Left renal cortex interstitium (tissue), 4 donors: ENCODE measurements at regions not wholly inside any gene's neighbourhood (a gene's known extent, or its start where the extent isn't known, plus 50 kb on each side); places are given as distances from the start of the nearest gene placed in this dataset.
"Not testable (repeated sequence)": the region's sequence is repeated elsewhere in the genome, so short reads cannot be mapped to it uniquely, and the experiment has no call there.

Experiments
- DNase-seq, 4 donors: peaks; one replicate each; pipeline ENCODE4 v3.0.0-alpha.2; 2013; ENCODE audit warnings: low read depth in 4 of 4, low spot score in 2 of 4, missing footprints in 1 of 4

GRCh38 chr10:27391325-27391724 lies 112.8 kb upstream of the RAB18 start:
- DNase-seq, result no peak

- no peak for DNase-seq
Observed at GRCh38 chr10:27390681-27391080, 113.4 kb upstream of the RAB18 start.

GRCh38 chr10:27388761-27389399 lies 115.2 kb upstream of the RAB18 start:
- DNase-seq, result no peak

- DNase-seq, result no peak
Observed at GRCh38 chr10:27383595-27384542, 120.2 kb upstream of the RAB18 start.

- no peak for DNase-seq
Observed at GRCh38 chr10:27382176-27382575, 121.9 kb upstream of the RAB18 start.

GRCh38 chr10:27380929-27381358 lies 123.2 kb upstream of the RAB18 start:
- DNase-seq, result no peak

GRCh38 chr10:27379041-27379440 lies 125.1 kb upstream of the RAB18 start:
- not testable (repeated sequence) for DNase-seq

GRCh38 chr10:27373566-27374160 lies 130.4 kb upstream of the RAB18 start:
- no peak for DNase-seq

GRCh38 chr10:27372095-27372494 lies 131.5 kb upstream of the ACBD5 start:
- no peak for DNase-seq

- DNase-seq, result not testable (repeated sequence)
Observed at GRCh38 chr10:27371375-27371774, 130.8 kb upstream of the ACBD5 start.

GRCh38 chr10:27369880-27370279 lies 129.3 kb upstream of the ACBD5 start:
- no peak for DNase-seq

GRCh38 chr10:27368706-27369105 lies 128.1 kb upstream of the ACBD5 start:
- no peak for DNase-seq

- DNase-seq, result no peak
Observed at GRCh38 chr10:27366769-27367168, 126.2 kb upstream of the ACBD5 start.

GRCh38 chr10:27364028-27364427 lies 123.4 kb upstream of the ACBD5 start:
- no peak for DNase-seq

- DNase-seq, result peak; percentile 31 to 82 (median 47)
Observed at GRCh38 chr10:27360581-27361172, 120.1 kb upstream of the ACBD5 start.

GRCh38 chr10:27359792-27360355 lies 119.3 kb upstream of the ACBD5 start:
- DNase-seq, result no peak

GRCh38 chr10:27356738-27357137 lies 116.1 kb upstream of the ACBD5 start:
- DNase-seq, result no peak

GRCh38 chr10:27355918-27356573 lies 115.4 kb upstream of the ACBD5 start:
- no peak for DNase-seq

- not testable (repeated sequence) for DNase-seq
Observed at GRCh38 chr10:27354643-27355270, 114.2 kb upstream of the ACBD5 start.

GRCh38 chr10:27354100-27354499 lies 113.5 kb upstream of the ACBD5 start:
- not testable (repeated sequence) for DNase-seq
